Skeletal muscle satellite cell (primary cell): ENCODE measurements at regions not wholly inside any gene's neighbourhood (a gene's known extent, or its start where the extent isn't known, plus 50 kb on each side); places are given as distances from the start of the nearest gene placed in this dataset.

Source experiments
- H3K27me3 ChIP-seq: 2 replicates; pipeline ENCODE4 v1.7.0; 2013; ENCODE audit warnings: low read length; ENCODE audit not compliant: control insufficient read depth, insufficient read depth
- H3K36me3 ChIP-seq: 2 replicates; pipeline ENCODE4 v1.7.0; 2013; ENCODE audit warnings: mild to moderate bottlenecking, control low read depth, low read length; ENCODE audit not compliant: insufficient read depth
- H3K4me1 ChIP-seq: 2 replicates; pipeline ENCODE4 v1.7.0; 2013; ENCODE audit warnings: low read length; ENCODE audit not compliant: control insufficient read depth, insufficient read depth
- H3K4me2 ChIP-seq: 2 replicates; pipeline ENCODE4 v1.7.0; 2013; ENCODE audit warnings: mild to moderate bottlenecking, low read length
- H3K4me3 ChIP-seq: 2 replicates; pipeline ENCODE4 v1.7.0; 2013; ENCODE audit warnings: low read length
- H3K9ac ChIP-seq: 2 replicates; pipeline ENCODE4 v1.7.0; 2013; ENCODE audit warnings: mild to moderate bottlenecking, low read depth, low read length, moderate library complexity
- H3K9me3 ChIP-seq: replicated peaks from 2 replicates; pipeline ENCODE4 v1.7.0; 2013; ENCODE audit warnings: mild to moderate bottlenecking, control low read depth, low read length

DNA sequence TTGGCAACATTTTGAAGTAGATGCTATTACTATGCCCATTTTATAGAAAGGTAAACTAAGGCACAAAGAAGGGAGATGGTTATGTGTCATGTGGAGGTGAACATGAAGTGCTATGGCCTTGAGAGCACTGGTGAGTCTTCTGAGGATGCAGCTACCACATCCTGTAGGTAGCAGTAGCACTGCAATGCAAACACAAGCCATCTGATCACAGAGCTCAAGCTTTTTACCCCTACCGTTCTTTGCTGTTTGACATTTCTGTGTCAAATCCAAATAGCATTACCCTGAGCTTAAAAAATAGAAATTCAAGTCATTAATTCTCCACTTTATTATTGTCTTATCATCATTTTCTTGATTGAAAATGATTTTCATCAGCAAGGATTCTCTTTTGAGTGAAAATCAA, 382.9 kb downstream of the KCTD12 start:
- H3K4me1 ChIP-seq, result peaks cover 1% of the 10 kb centered on the region
- H3K27me3 ChIP-seq, result peaks cover 3% of the 10 kb centered on the region
- H3K9ac ChIP-seq, result no peak overlapping the region

GRCh38 chr13:76500894-76501293, 385.3 kb downstream of the KCTD12 start:
- H3K4me3 ChIP-seq, result no peak overlapping the region
- H3K4me1 ChIP-seq, result no peaks in the 10 kb centered on the region
- no peak overlapping the region for H3K4me2 ChIP-seq
- H3K27me3 ChIP-seq, result peaks cover 3% of the 10 kb centered on the region
- no peaks in the 10 kb centered on the region for H3K9me3 ChIP-seq
- no peaks in the 10 kb centered on the region for H3K36me3 ChIP-seq
- H3K9ac ChIP-seq, result no peak overlapping the region

More for the DNA sequence above, 382.9 kb downstream of the KCTD12 start:
- no peak overlapping the region for H3K4me3 ChIP-seq
- no peaks in the 10 kb centered on the region for H3K36me3 ChIP-seq
- H3K9me3 ChIP-seq, result no peaks in the 10 kb centered on the region
- H3K4me2 ChIP-seq, result no peak overlapping the region

DNA sequence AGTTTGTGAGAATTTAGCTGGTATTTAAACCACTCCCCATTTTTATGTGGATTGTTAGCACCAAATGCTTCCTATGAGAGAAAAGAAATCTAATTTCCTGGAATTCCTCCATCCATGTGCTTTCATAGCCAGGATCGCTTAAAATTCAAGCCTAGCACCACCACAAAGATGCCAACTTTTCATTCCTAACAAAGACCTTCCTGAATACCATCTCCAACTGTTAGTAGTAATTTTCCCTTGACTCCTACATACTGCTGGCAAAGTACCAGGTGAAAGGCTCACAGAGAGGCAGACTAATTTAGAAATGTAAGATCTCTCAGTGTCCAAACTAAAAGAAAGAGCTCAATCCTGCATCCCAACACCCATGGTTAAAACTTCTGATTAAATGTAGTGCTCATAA, 386.3 kb downstream of the KCTD12 start:
- H3K4me3 ChIP-seq, result no peak overlapping the region
- H3K4me2 ChIP-seq, result no peak overlapping the region
- H3K4me1 ChIP-seq, result no peaks in the 10 kb centered on the region
- no peak overlapping the region for H3K9ac ChIP-seq
- H3K9me3 ChIP-seq, result no peaks in the 10 kb centered on the region
- H3K36me3 ChIP-seq, result no peaks in the 10 kb centered on the region
- H3K27me3 ChIP-seq, result peaks cover 3% of the 10 kb centered on the region

GRCh38 chr13:76489274-76489673, 396.9 kb downstream of the KCTD12 start:
- no peak overlapping the region for H3K4me2 ChIP-seq
- no peaks in the 10 kb centered on the region for H3K4me1 ChIP-seq
- no peaks in the 10 kb centered on the region for H3K36me3 ChIP-seq
- no peak overlapping the region for H3K4me3 ChIP-seq
- no peaks in the 10 kb centered on the region for H3K9me3 ChIP-seq
- H3K9ac ChIP-seq, result no peak overlapping the region
- H3K27me3 ChIP-seq, result no peaks in the 10 kb centered on the region

DNA sequence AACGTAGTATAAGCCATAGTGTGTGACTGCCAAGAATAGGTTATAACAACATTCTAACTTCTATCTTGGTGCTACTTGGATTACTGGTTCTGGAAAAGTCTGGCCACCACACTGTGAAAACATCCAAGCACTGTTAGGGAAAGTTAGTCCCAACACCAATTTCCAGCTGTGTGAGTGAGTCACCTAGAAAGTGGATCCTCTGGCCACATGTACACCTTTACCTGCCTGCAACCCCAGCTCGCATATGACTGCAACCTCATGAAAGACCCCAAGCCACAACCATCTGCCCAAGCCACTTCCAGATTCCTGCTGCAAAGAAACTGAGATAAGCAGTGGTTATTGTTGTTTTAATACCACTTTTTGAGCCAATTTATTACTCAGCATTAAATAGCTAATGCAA, 404.5 kb downstream of the KCTD12 start:
- no peaks in the 10 kb centered on the region for H3K4me1 ChIP-seq
- no peaks in the 10 kb centered on the region for H3K27me3 ChIP-seq
- H3K9me3 ChIP-seq, result no peaks in the 10 kb centered on the region
- H3K36me3 ChIP-seq, result no peaks in the 10 kb centered on the region
- H3K9ac ChIP-seq, result no peak overlapping the region
- no peak overlapping the region for H3K4me3 ChIP-seq
- H3K4me2 ChIP-seq, result no peak overlapping the region

DNA sequence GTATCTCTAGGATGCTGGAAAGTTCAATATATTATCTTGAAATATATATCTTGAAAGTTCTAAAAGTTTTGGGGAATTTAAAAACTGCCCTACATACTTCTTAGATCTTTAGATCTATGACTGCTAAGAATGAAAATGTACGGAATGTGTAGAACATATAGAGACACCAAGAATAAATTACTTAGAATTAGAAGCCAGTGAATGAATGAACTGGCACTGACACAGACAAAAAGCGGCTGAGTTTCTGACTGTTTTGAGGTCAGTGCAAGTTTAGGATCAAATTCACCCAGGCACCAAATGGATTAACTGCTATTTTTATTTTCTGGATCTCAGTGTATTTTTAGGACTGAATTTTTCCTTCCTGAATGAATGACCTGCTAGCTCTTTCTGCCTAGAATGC, 411.2 kb downstream of the KCTD12 start:
- Histone ChIP-seq H3K27me3 (no peaks in the 10 kb centered on the region), H3K9ac (no peak overlapping the region), H3K4me2 (no peak overlapping the region), H3K4me3 (no peak overlapping the region), H3K9me3 (no peaks in the 10 kb centered on the region), H3K36me3 (no peaks in the 10 kb centered on the region), H3K4me1 (no peaks in the 10 kb centered on the region)

- Histone ChIP-seq H3K9ac (no peak overlapping the region), H3K4me3 (no peak overlapping the region), H3K4me1 (no peaks in the 10 kb centered on the region), H3K4me2 (no peak overlapping the region), H3K27me3 (no peaks in the 10 kb centered on the region), H3K9me3 (no peaks in the 10 kb centered on the region), H3K36me3 (no peaks in the 10 kb centered on the region)
These were observed 411.8 kb downstream of the KCTD12 start for GRCh38 chr13:76474356-76474755.

DNA sequence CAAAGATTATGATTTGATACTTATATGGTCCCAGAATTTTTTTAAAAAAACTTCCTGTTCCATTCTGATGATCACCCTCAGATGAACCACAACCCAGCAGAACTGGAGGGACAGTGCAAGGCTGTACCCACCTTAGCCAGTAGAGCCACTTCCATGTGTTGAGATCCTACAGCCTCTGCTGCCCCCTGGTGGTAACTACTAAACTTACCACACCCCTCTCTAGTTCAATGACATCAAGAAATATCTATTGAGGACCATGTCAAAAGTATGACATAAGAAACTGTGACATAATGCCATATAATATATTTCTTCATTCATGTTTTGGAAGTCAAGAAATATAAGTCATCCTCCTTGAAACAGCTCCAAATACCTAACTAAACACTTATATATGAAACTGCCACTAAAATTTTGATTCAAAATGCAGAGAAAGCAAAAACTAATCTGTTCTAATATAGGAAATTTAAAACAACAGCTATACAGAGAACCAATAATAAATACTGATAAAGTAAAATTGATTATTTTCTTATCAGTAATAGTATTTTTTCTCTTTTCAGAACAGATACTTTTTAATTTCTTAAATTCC, 412.6 kb downstream of the KCTD12 start:
- no peaks in the 10 kb centered on the region for H3K9me3 ChIP-seq
- H3K27me3 ChIP-seq, result no peaks in the 10 kb centered on the region
- no peak overlapping the region for H3K9ac ChIP-seq
- H3K4me1 ChIP-seq, result no peaks in the 10 kb centered on the region
- H3K4me2 ChIP-seq, result no peak overlapping the region
- no peak overlapping the region for H3K4me3 ChIP-seq
- no peaks in the 10 kb centered on the region for H3K36me3 ChIP-seq

DNA sequence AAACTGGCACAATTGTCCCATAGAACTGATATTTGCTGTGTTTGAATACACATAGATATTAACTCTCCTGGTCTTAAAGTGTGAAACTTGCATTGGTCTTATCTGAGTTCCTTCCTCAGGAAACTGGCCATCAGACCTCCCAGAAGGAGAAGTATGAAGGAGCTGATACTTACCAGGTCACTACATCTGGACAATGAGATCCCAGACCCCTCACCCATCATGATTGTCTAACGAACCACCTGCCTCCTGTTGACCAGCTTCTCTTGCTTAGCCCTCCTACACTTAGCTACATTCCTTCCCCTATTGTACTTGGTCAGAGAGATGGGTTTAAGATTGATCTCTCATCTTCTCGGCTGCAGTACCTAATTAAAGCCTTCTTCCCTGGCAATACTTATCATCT, 413.3 kb downstream of the KCTD12 start:
- H3K9ac ChIP-seq, result no peak overlapping the region
- no peaks in the 10 kb centered on the region for H3K36me3 ChIP-seq
- H3K27me3 ChIP-seq, result no peaks in the 10 kb centered on the region
- no peak overlapping the region for H3K4me2 ChIP-seq
- no peaks in the 10 kb centered on the region for H3K4me1 ChIP-seq
- H3K9me3 ChIP-seq, result no peaks in the 10 kb centered on the region
- no peak overlapping the region for H3K4me3 ChIP-seq

DNA sequence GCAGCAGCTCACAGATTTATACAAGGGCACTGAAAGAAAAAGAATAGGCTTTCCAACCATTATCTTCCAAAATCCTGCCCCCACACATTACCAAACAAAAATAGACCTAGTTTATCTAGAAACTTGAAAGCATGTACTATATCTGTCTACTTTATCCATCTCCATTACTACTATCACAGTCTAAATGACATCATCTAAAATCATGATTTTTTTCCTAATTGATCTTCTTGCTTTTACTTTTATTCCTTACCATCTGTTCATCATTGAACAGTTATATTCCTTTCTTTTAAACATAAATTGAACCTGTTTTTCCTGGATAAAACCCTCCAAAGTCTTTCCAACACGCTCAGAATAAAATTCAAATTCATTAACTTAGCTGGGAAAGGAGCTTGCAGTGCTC, 414.7 kb downstream of the KCTD12 start:
- no peak overlapping the region for H3K4me3 ChIP-seq
- H3K9ac ChIP-seq, result no peak overlapping the region
- no peak overlapping the region for H3K4me2 ChIP-seq

DNA sequence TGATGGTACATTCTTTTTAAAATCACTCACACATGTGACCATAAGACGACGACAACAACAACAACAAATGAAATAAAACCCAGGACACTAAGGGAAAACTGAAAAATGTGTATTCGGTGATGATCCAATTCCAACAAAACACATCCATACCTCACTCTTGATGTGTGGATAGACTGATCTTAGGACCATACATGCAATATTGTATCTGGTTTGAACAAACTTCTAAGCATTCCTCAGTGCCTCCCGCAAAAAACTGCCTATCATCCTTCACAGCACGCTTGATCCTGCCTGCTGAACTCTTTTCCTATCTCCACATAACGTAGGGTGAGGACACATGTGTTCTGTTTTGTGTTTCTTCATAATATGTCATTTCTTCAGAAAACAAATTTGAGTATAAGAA, 415.2 kb downstream of the KCTD12 start:
- Histone ChIP-seq H3K9me3 (no peaks in the 10 kb centered on the region), H3K4me1 (no peaks in the 10 kb centered on the region), H3K9ac (no peak overlapping the region), H3K4me3 (no peak overlapping the region), H3K27me3 (no peaks in the 10 kb centered on the region), H3K4me2 (no peak overlapping the region), H3K36me3 (no peaks in the 10 kb centered on the region)

More for the DNA sequence above, 414.7 kb downstream of the KCTD12 start:
- no peaks in the 10 kb centered on the region for H3K4me1 ChIP-seq
- no peaks in the 10 kb centered on the region for H3K27me3 ChIP-seq
- H3K9me3 ChIP-seq, result no peaks in the 10 kb centered on the region
- H3K36me3 ChIP-seq, result no peaks in the 10 kb centered on the region

GRCh38 chr13:76466043-76466442, 420.2 kb downstream of the KCTD12 start:
- no peaks in the 10 kb centered on the region for H3K36me3 ChIP-seq
- H3K4me3 ChIP-seq, result no peak overlapping the region
- H3K4me2 ChIP-seq, result no peak overlapping the region
- no peaks in the 10 kb centered on the region for H3K4me1 ChIP-seq
- no peak overlapping the region for H3K9ac ChIP-seq
- no peaks in the 10 kb centered on the region for H3K27me3 ChIP-seq
- H3K9me3 ChIP-seq, result no peaks in the 10 kb centered on the region
